Hepatocyte (in vitro differentiated cells): ENCODE measurements at regions not wholly inside any gene's neighbourhood (a gene's known extent, or its start where the extent isn't known, plus 50 kb on each side); places are given as distances from the start of the nearest gene placed in this dataset.
A peak's percentile ranks its signal among the peaks of the same experiment; 100 is the strongest.

ENCODE experiments used
- DNase-seq: peaks from one replicate; pipeline ENCODE4 v3.0.0-alpha.2; 2016; ENCODE audit warnings: low spot score
- H2AFZ ChIP-seq: fragments of 200-600 bp; sonication (generic); 2 replicates; pipeline ENCODE4 v1.6.0; 2016; ENCODE audit warnings: antibody characterized with exemption, mild to moderate bottlenecking
- H3K27ac ChIP-seq: fragments of 200-600 bp; sonication (generic); 2 replicates; pipeline ENCODE4 v1.5.1; 2016; ENCODE audit warnings: mild to moderate bottlenecking
- H3K27me3 ChIP-seq: fragments of 200-600 bp; sonication (generic); 2 replicates; pipeline ENCODE4 v1.6.1; 2016
- H3K36me3 ChIP-seq: fragments of 200-600 bp; sonication (generic); replicated peaks from 2 replicates; pipeline ENCODE4 v1.5.1; 2016; ENCODE audit warnings: low read depth; ENCODE audit not compliant: insufficient read depth
- H3K4me1 ChIP-seq: fragments of 200-600 bp; sonication (generic); 2 replicates; pipeline ENCODE4 v1.5.1; 2016; ENCODE audit warnings: mild to moderate bottlenecking, moderate library complexity; ENCODE audit not compliant: insufficient read depth
- H3K4me2 ChIP-seq: fragments of 200-600 bp; sonication (generic); 2 replicates; pipeline ENCODE4 v1.6.0; 2016
- H3K4me3 ChIP-seq: fragments of 200-600 bp; sonication (generic); 2 replicates; pipeline ENCODE4 v1.5.1; 2016; ENCODE audit warnings: mild to moderate bottlenecking
- H3K79me2 ChIP-seq: fragments of 200-600 bp; sonication (generic); 2 replicates; pipeline ENCODE4 v1.6.0; 2017; ENCODE audit warnings: mild to moderate bottlenecking
- H3K9me2 ChIP-seq: fragments of 200-600 bp; sonication (generic); replicated peaks from 2 replicates; pipeline ENCODE4 v1.6.0; 2017; ENCODE audit warnings: mild to moderate bottlenecking; ENCODE audit not compliant: insufficient read depth
- H3K9me3 ChIP-seq: fragments of 200-600 bp; sonication (generic); 2 replicates; pipeline ENCODE4 v1.5.1; 2016; ENCODE audit warnings: low read depth, mild to moderate bottlenecking
- H4K20me1 ChIP-seq: fragments of 200-600 bp; sonication (generic); 2 replicates; pipeline ENCODE4 v1.6.0; 2016; ENCODE audit warnings: mild to moderate bottlenecking; ENCODE audit not compliant: insufficient read depth, poor library complexity, severe bottlenecking
- CTCF ChIP-seq: fragments of 200-600 bp; sonication (generic); IDR thresholded peaks from 2 replicates; pipeline ENCODE4 v1.5.1; 2016; ENCODE audit warnings: antibody characterized with exemption, mild to moderate bottlenecking; ENCODE audit not compliant: poor library complexity
- EZH2 ChIP-seq: fragments of 200-600 bp; sonication (generic); IDR thresholded peaks from 2 replicates; pipeline ENCODE4 v1.6.1; 2016; ENCODE audit warnings: antibody characterized with exemption, mild to moderate bottlenecking, borderline replicate concordance
- EZH2phosphoT487 ChIP-seq: fragments of 200-600 bp; sonication (generic); IDR thresholded peaks from one replicate; pipeline ENCODE4 v1.6.1; 2018; ENCODE audit warnings: antibody characterized with exemption, mild to moderate bottlenecking, low read depth, moderate library complexity; ENCODE audit not compliant: unreplicated experiment, severe bottlenecking
- WGBS: methylation state at CpG from one replicate; pipeline ENCODE4 v1.1.6; 2016; ENCODE audit warnings: low lambda C conversion rate; ENCODE audit errors: missing lambda C conversion rate; 5-methylcytosine and 5-hydroxymethylcytosine counted together

- H3K27ac ChIP-seq, result no peak overlapping the region
- H2AFZ ChIP-seq, result no peak overlapping the region
- peak; percentile 62 for TF ChIP-seq CTCF
- no peak for TF ChIP-seq EZH2
- H3K4me2 ChIP-seq, result no peak overlapping the region
- WGBS, result 57% methylated on average over 3 of the region's 3 CpGs
- H3K36me3 ChIP-seq, result no peaks in the 10 kb centered on the region
- H4K20me1 ChIP-seq, result no peaks in the 10 kb centered on the region
- H3K4me3 ChIP-seq, result no peak overlapping the region
- H3K9me3 ChIP-seq, result no peaks in the 10 kb centered on the region
- no peaks in the 10 kb centered on the region for H3K27me3 ChIP-seq
- no peaks in the 10 kb centered on the region for H3K9me2 ChIP-seq
- DNase-seq, result peak; percentile 32
- no peaks in the 10 kb centered on the region for H3K79me2 ChIP-seq
- H3K4me1 ChIP-seq, result no peaks in the 10 kb centered on the region
Measured at GRCh38 chr11:22130462-22131053, 62.3 kb upstream of the ANO5 start.

- Histone ChIP-seq H4K20me1 (no peaks in the 10 kb centered on the region), H2AFZ (no peak overlapping the region), H3K27ac (no peak overlapping the region), H3K4me2 (no peak overlapping the region), H3K79me2 (no peaks in the 10 kb centered on the region), H3K4me1 (no peaks in the 10 kb centered on the region), H3K9me2 (no peaks in the 10 kb centered on the region), H3K9me3 (no peaks in the 10 kb centered on the region), H3K36me3 (no peaks in the 10 kb centered on the region), H3K27me3 (no peaks in the 10 kb centered on the region), H3K4me3 (no peak overlapping the region)
- DNase-seq, result no peak
- TF ChIP-seq EZH2 (no peak), EZH2phosphoT487 (no peak), CTCF (no peak)
Measured at GRCh38 chr11:22133776-22134175, 59.1 kb upstream of the ANO5 start.

GRCh38 chr11:22138264-22138663, 54.6 kb upstream of the ANO5 start:
- Histone ChIP-seq H3K4me2 (no peak overlapping the region), H3K27me3 (no peaks in the 10 kb centered on the region), H3K79me2 (no peaks in the 10 kb centered on the region), H3K4me3 (no peak overlapping the region), H3K9me3 (no peaks in the 10 kb centered on the region), H3K36me3 (no peaks in the 10 kb centered on the region), H3K27ac (no peak overlapping the region), H2AFZ (no peak overlapping the region), H3K9me2 (no peaks in the 10 kb centered on the region), H4K20me1 (no peaks in the 10 kb centered on the region), H3K4me1 (no peaks in the 10 kb centered on the region)
- TF ChIP-seq EZH2 (no peak), CTCF (no peak), EZH2phosphoT487 (no peak)
- no peak for DNase-seq
